OCI-LY7 (cell line): ENCODE measurements at regions not wholly inside any gene's neighbourhood (a gene's known extent, or its start where the extent isn't known, plus 50 kb on each side); places are given as distances from the start of the nearest gene placed in this dataset.

Source experiments
- BruUV-seq: library from RNA; stranded (reverse); fragments of 400-500 nt; replicated peaks from 2 replicates; lab custom pipeline; 2021; lab: Mats Ljungman, UMichigan
- CTCF ChIA-PET: fragments of 300-600 bp; sonication (Branson Sonifier 250); formaldehyde crosslinking; loops from one replicate; lab custom pipeline; 2022; ENCODE audit warnings: antibody characterized with exemption; ENCODE audit not compliant: unreplicated experiment; lab: Charles Lee
- POLR2A ChIA-PET: fragments of 300-600 bp; sonication (Branson Sonifier 250); formaldehyde crosslinking; loops from one replicate; lab custom pipeline; 2022; ENCODE audit warnings: antibody characterized with exemption; lab: Charles Lee
- DNase-seq: peaks from one replicate; pipeline ENCODE4 v3.0.0-alpha.2; 2015; ENCODE audit warnings: low spot score
- H2AFZ ChIP-seq: fragments of 200-600 bp; sonication (generic), shearing (Covaris generic); 2 replicates; pipeline ENCODE4 v1.6.1; 2014; ENCODE audit warnings: mild to moderate bottlenecking, antibody characterized with exemption, low read length, moderate library complexity
- H3K27ac ChIP-seq: fragments of 200-600 bp; sonication (generic); 2 replicates; pipeline ENCODE4 v1.5.1; 2014; ENCODE audit warnings: mixed run types, low read depth, mild to moderate bottlenecking, moderate library complexity, low read length, inconsistent platforms; ENCODE audit not compliant: poor library complexity, severe bottlenecking
- H3K36me3 ChIP-seq: fragments of 200-600 bp; sonication (generic); 2 replicates; pipeline ENCODE4 v1.6.1; 2014; ENCODE audit warnings: mild to moderate bottlenecking, antibody characterized with exemption, low read length, moderate library complexity, mixed read lengths; ENCODE audit not compliant: insufficient read depth
- H3K4me1 ChIP-seq: fragments of 200-600 bp; sonication (generic); 2 replicates; pipeline ENCODE4 v1.5.1; 2014; ENCODE audit warnings: mild to moderate bottlenecking, low read length; ENCODE audit not compliant: insufficient read depth, poor library complexity, severe bottlenecking
- H3K4me2 ChIP-seq: fragments of 200-600 bp; sonication (generic); 2 replicates; pipeline ENCODE4 v1.6.1; 2014; ENCODE audit warnings: mild to moderate bottlenecking, low read length
- H3K4me3 ChIP-seq: fragments of 200-600 bp; sonication (generic); 2 replicates; pipeline ENCODE4 v1.5.1; 2014; ENCODE audit warnings: mild to moderate bottlenecking, low read depth, low read length; ENCODE audit not compliant: poor library complexity, severe bottlenecking
- H3K79me2 ChIP-seq: fragments of 200-600 bp; sonication (generic); 2 replicates; pipeline ENCODE4 v1.6.1; 2016; ENCODE audit warnings: low read depth, mild to moderate bottlenecking, low read length, moderate library complexity, mixed read lengths; ENCODE audit not compliant: insufficient read depth
- H3K9me2 ChIP-seq: fragments of 200-600 bp; sonication (generic); 2 replicates; pipeline ENCODE4 v1.6.1; 2016; ENCODE audit warnings: mild to moderate bottlenecking, low read length, mixed read lengths; ENCODE audit not compliant: insufficient read depth
- H3K9me3 ChIP-seq: fragments of 200-600 bp; sonication (generic); 2 replicates; pipeline ENCODE4 v1.6.1; 2014; ENCODE audit warnings: mild to moderate bottlenecking, mixed run types, low read length, mixed read lengths
- H4K20me1 ChIP-seq: fragments of 200-600 bp; sonication (generic); 2 replicates; pipeline ENCODE4 v1.6.1; 2014; ENCODE audit warnings: mild to moderate bottlenecking, antibody characterized with exemption, low read length, moderate library complexity, mixed read lengths; ENCODE audit not compliant: insufficient read depth
- EZH2phosphoT487 ChIP-seq: fragments of 200-600 bp; sonication (generic); IDR thresholded peaks from 2 replicates; pipeline ENCODE4 v1.6.1; 2018; ENCODE audit warnings: low read depth, borderline replicate concordance, mild to moderate bottlenecking, mixed run types, antibody characterized with exemption, low read length, moderate library complexity, mixed read lengths
- intact Hi-C: fragments of 100-400 bp; cut with micrococcal nuclease; formaldehyde crosslinking; loops from one replicate; pipeline ENCODE4 v1.10.0; 2022; ENCODE audit not compliant: unreplicated experiment
- TF ChIP-seq, protein P1 (sequence below): fragments of 200-600 bp; sonication (generic); conservative IDR thresholded peaks from 2 replicates; pipeline ENCODE4 v1.5.1; 2014; ENCODE audit warnings: mild to moderate bottlenecking, antibody characterized with exemption, low read length, moderate library complexity, mixed read lengths

DNA sequence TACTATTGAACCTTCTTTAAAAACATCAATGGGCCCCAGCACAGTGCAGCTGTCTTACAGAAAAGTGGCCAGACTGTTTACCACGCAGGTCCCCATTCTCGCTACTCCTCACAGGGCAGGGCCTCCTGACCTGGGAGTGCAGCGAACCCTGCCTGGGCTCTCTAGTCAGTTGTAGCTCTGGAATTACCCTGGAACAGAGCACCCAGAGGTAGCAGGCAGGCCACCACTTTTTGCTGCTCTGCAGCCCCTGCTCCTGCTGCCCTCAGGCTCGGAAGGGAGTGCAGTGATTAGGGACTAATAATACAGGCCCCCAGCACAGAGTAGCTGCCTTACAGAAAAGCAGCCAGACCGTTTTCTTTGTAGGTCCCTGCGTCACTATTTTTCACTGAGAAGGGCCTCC, 1563.0 kb downstream of the SUCLG1 start:
- Histone ChIP-seq H3K36me3 (no peaks in the 10 kb centered on the region), H3K9me3 (no peaks in the 10 kb centered on the region), H3K4me3 (no peak overlapping the region), H3K4me2 (no peak overlapping the region), H3K79me2 (no peaks in the 10 kb centered on the region), H2AFZ (no peak overlapping the region), H3K9me2 (no peaks in the 10 kb centered on the region), H3K27ac (no peak overlapping the region), H3K4me1 (no peaks in the 10 kb centered on the region), H4K20me1 (no peaks in the 10 kb centered on the region)
- CTCF ChIA-PET: no interaction called here
- intact Hi-C loops: no loop called here
- DNase-seq: no peak
- BruUV-seq: no TSS peak
- no peak for TF ChIP-seq EZH2phosphoT487
- TF ChIP-seq, protein P1, sequence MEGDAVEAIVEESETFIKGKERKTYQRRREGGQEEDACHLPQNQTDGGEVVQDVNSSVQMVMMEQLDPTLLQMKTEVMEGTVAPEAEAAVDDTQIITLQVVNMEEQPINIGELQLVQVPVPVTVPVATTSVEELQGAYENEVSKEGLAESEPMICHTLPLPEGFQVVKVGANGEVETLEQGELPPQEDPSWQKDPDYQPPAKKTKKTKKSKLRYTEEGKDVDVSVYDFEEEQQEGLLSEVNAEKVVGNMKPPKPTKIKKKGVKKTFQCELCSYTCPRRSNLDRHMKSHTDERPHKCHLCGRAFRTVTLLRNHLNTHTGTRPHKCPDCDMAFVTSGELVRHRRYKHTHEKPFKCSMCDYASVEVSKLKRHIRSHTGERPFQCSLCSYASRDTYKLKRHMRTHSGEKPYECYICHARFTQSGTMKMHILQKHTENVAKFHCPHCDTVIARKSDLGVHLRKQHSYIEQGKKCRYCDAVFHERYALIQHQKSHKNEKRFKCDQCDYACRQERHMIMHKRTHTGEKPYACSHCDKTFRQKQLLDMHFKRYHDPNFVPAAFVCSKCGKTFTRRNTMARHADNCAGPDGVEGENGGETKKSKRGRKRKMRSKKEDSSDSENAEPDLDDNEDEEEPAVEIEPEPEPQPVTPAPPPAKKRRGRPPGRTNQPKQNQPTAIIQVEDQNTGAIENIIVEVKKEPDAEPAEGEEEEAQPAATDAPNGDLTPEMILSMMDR: no peak
- POLR2A ChIA-PET: interaction anchor here (0.7 kb wide), 1 partner anchor 1547 kb away, joined by 4 read pairs; no protein-coding TSS in a partner anchor

DNA sequence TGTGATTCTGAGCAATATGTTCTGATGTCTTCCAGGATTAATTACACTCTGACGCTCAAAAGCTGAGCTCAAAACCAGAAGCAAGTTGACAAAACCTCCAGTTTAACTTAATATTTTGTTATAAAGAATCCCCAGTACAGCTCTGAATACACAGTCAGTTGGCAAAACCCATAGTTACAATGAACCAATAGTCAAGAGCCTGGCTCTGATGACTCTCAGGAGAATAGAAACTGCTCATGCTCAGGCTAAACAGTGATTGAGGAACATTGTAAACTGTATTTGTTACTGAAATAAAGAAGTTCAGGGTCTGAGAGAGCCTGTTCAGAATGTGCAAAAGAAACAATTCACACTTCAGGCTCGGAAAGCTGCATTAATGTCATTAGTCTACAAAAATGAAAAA, 1565.9 kb downstream of the SUCLG1 start:
- no TSS peak for BruUV-seq
- Histone ChIP-seq H3K4me3 (no peak overlapping the region), H3K79me2 (no peaks in the 10 kb centered on the region), H3K36me3 (no peaks in the 10 kb centered on the region), H3K4me2 (no peak overlapping the region), H4K20me1 (no peaks in the 10 kb centered on the region), H3K9me2 (no peaks in the 10 kb centered on the region), H2AFZ (no peak overlapping the region), H3K27ac (no peak overlapping the region), H3K9me3 (no peaks in the 10 kb centered on the region), H3K4me1 (no peaks in the 10 kb centered on the region)
- intact Hi-C loops: no loop called here
- TF ChIP-seq, protein P1: no peak
- TF ChIP-seq EZH2phosphoT487: no peak
- CTCF ChIA-PET: no interaction called here
- DNase-seq: no peak
- POLR2A ChIA-PET: no interaction called here

DNA sequence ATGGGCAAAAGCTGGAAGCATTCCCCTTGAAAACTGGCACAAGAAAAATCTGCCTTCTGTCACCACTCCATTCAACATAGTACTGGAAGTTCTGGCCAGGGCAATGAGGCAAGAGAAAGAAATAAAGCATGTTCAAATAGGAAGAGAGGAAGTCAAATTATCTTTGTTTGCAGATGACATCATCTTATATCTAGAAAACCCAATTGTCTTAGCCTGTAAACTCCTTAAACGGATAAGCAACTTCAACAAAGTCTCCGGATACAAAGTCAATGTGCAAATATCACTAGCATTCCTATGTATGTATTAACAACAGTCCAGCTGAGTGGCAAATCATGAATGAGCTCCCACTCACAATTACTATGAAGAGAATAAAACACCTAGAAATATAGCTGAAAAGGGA, 1579.3 kb downstream of the SUCLG1 start:
- ChIA-PET CTCF (no interaction called here), POLR2A (no interaction called here)
- Histone ChIP-seq H3K4me3 (no peak overlapping the region), H4K20me1 (no peaks in the 10 kb centered on the region), H3K27ac (no peak overlapping the region), H3K36me3 (no peaks in the 10 kb centered on the region), H3K4me2 (no peak overlapping the region), H3K9me2 (no peaks in the 10 kb centered on the region), H2AFZ (no peak overlapping the region), H3K79me2 (no peaks in the 10 kb centered on the region), H3K9me3 (0 out of 2 replicates have a peak, but pooled peaks cover 8% of the 10 kb centered on the region), H3K4me1 (no peaks in the 10 kb centered on the region)
- no peak for TF ChIP-seq EZH2phosphoT487
- TF ChIP-seq, protein P1: no peak
- intact Hi-C loops: no loop called here
- no TSS peak for BruUV-seq
- DNase-seq: no peak
